GM12865 (cell line): ENCODE measurements at regions not wholly inside any gene's neighbourhood (a gene's known extent, or its start where the extent isn't known, plus 50 kb on each side); places are given as distances from the start of the nearest gene placed in this dataset.

Experiments used
- DNase-seq: peaks from one replicate; pipeline ENCODE4 v3.0.0; 2010; ENCODE audit warnings: low read depth
- H3K4me3 ChIP-seq: 2 replicates; pipeline ENCODE4 v1.5.1; 2011; ENCODE audit warnings: mild to moderate bottlenecking, low read depth, low read length, control low read depth
- TF ChIP-seq, protein P1 (sequence below): IDR thresholded peaks from 2 replicates; pipeline ENCODE4 v1.5.1; 2011; ENCODE audit warnings: low read length, control low read depth, low read depth, inconsistent platforms; ENCODE audit not compliant: insufficient read depth; ENCODE audit errors: missing control alignments

DNA sequence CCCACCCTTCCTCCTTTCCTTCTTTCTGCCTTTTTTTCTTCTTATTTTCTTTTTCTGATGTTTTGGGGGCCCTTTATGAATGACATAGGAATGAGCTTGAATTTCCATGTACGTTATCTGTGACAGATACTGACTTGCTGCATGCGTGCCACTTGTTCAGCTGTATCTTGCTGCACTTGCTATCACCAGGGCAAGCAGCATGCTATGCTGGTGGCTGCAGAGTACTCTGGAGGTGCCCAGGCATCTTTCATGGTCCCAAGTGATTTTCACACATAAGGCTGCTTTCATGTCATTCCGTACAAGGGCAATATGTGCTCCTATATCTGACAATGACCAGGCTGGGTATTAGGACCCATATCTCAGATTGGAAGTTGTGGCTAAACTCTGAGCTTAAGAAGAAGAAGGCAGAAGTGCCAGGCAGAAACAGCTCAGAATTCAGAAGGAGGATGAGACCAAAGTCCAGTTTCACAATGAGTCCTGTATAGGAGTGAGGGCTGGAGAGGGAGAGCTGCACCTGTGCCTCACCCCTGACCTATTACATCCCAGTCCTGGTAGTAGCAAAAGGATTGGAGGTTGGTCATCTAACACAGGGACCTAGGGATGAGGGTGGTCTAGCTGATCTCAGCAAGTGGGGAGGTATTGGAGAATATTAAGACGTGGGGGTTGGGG is 299.0 kb upstream of the DDHD1 start:
- H3K4me3 ChIP-seq: no peak overlapping the region
- TF ChIP-seq, protein P1, sequence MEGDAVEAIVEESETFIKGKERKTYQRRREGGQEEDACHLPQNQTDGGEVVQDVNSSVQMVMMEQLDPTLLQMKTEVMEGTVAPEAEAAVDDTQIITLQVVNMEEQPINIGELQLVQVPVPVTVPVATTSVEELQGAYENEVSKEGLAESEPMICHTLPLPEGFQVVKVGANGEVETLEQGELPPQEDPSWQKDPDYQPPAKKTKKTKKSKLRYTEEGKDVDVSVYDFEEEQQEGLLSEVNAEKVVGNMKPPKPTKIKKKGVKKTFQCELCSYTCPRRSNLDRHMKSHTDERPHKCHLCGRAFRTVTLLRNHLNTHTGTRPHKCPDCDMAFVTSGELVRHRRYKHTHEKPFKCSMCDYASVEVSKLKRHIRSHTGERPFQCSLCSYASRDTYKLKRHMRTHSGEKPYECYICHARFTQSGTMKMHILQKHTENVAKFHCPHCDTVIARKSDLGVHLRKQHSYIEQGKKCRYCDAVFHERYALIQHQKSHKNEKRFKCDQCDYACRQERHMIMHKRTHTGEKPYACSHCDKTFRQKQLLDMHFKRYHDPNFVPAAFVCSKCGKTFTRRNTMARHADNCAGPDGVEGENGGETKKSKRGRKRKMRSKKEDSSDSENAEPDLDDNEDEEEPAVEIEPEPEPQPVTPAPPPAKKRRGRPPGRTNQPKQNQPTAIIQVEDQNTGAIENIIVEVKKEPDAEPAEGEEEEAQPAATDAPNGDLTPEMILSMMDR: no peak
- no peak for DNase-seq

- DNase-seq: no peak
Measured at GRCh38 chr14:53450871-53451270, 297.7 kb upstream of the DDHD1 start.

DNA sequence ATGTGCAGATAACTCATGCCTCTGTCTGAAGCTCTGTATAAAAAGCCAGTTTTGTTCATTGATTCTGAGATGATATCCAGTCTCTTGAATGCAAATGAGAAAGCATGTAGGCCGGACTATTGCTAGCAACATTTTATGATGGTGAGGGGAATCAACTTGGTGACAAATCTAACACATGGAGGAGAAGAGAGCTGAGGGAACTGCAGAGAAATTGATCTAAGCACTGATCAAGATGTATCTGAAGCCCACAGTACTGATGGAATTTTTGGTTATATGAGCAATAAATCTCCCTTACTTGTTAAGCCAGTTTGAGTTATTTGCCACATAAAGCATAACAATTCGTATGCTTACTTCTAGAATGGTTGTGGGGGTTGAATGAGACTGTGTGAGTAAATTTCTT is 295.6 kb upstream of the DDHD1 start:
- TF ChIP-seq, protein P1: no peak
- DNase-seq: no peak

More at GRCh38 chr14:53450871-53451270, 297.7 kb upstream of the DDHD1 start:
- no peak overlapping the region for H3K4me3 ChIP-seq
- TF ChIP-seq, protein P1: no peak

GRCh38 chr14:53444677-53445312 is 291.7 kb upstream of the DDHD1 start:
- DNase-seq: no peak
- TF ChIP-seq, protein P1: no peak
- no peak overlapping the region for H3K4me3 ChIP-seq

More for the DNA sequence above, 295.6 kb upstream of the DDHD1 start:
- H3K4me3 ChIP-seq: no peak overlapping the region

- no peak for DNase-seq
- H3K4me3 ChIP-seq: no peak overlapping the region
- TF ChIP-seq, protein P1: no peak
Measured at GRCh38 chr14:53441789-53442188, 288.7 kb upstream of the DDHD1 start.

GRCh38 chr14:53437858-53438257 is 284.7 kb upstream of the DDHD1 start:
- H3K4me3 ChIP-seq: no peak overlapping the region
- no peak for DNase-seq
- TF ChIP-seq, protein P1: no peak
